COLO668 (cell line): ENCODE measurements at regions not wholly inside any gene's neighbourhood (a gene's known extent, or its start where the extent isn't known, plus 50 kb on each side); places are given as distances from the start of the nearest gene placed in this dataset.

Source experiments
- DNase-seq: peaks from one replicate; lab custom pipeline; 2025; ENCODE audit not compliant: unreplicated experiment; lab: John Stamatoyannopoulos, UW

DNA sequence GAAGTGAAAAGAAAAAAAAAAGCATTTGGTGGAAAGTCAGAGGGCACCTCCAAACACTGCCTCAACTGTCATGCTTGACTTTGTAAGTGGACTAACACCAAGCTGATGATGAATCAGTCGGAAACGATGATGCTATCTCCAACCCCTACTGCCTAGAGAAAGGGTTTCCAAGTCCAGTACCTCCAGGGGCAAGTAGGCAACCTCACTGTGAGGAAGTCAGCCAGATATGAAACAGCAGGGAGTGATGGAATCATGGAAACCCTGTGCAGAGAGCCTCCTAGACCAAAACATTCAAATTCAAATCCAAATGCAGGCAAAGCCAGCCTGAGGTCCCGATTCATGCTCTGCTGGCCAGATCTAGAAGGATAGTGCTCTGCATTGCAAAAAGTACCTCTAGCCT, 100.9 kb upstream of the SERP2 start:
- DNase-seq, result no peak

DNA sequence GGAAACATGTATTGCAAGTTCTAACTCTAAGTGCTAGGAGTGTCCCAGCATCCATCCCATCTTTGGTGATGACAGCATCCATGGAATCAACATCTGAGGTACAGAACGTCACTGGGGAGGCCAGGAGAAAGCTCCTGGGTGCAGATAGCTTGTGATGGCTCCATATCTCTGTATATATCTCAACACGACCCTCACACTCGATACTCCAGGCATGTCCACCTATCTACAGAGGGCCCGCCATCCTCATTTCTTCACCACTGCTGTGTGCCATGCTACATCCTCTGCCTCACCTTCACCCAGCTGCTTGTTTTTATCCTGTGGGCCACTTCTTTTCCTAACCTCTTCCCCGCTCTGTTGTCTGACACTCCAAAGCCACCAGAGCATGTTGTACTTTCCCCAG, 100.4 kb upstream of the SERP2 start:
- no peak for DNase-seq

DNA sequence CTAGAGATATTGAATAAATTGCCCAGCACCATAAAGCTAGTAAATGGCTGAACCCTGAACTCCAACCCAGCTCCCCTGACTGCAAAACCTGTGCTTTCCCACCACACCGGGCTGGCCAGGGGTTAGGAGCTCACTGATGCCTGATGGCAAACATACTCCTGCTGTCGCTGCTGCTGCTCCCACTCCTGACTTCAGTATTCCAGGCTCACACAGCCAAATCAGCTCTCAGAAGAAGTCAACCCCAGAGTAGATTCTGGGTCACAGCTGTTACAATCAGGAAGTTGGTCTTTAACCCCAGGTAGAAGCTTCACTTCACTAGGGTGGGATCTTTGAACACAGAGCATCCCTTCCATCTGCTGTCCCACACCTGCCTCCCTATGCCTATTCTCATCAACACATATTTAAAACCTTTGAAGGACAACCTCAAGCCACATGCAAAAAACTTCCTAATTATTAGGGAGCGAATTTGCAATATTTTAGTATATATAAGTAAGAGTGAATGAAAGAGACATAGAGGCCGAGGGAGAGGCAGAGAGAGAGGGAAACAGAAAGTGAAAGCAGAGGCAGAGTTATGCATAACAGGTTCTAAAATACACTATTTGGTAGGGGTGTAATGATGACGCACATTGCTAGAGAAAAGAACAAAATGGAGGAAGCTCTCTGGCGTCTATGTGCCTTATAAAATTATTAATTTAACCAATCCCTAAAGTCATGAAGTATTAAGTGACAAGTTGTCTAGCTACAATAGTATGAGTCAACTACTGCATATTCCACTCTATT, 99.4 kb upstream of the SERP2 start:
- DNase-seq, result no peak

DNA sequence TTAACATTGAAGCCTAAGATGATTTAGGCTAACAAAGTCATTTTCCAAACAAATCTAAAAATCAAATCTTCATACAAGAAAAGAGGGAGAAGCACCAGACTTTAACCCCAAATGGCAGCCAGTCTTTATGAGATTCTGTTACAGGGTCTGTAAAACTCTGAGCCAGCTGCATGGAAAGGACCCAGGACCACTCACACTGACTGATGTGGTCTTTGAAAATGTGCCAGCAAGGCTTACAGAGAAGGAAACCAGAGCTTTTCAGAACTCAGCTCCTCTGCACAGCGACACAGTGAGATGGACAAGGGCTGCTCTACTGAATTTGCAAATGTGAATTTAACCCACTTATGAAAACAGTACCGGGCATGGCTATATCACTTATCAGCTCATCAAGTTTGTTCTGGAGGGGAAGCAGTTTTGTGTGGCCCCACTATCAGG, 98.8 kb upstream of the SERP2 start:
- no peak for DNase-seq

DNA sequence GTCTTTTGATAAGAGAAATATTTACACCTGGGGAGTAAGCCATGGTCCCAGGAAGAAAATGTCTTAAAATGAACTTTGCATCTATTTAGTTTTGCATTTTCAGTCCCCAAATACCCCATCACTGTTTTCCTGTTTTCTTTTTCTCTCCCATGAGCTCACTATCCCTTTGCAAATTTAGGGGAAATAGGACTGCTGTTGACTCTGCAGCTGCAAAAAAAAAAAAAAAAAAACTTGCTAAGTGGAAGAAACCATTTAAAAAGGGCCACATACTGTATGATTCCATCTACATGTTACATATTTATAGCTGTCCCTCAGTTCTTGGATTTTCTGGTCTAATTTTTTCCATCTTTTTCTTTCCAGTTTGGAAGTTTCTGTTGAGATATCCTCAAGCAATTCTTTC, 98.2 kb upstream of the SERP2 start:
- DNase-seq, result no peak

DNA sequence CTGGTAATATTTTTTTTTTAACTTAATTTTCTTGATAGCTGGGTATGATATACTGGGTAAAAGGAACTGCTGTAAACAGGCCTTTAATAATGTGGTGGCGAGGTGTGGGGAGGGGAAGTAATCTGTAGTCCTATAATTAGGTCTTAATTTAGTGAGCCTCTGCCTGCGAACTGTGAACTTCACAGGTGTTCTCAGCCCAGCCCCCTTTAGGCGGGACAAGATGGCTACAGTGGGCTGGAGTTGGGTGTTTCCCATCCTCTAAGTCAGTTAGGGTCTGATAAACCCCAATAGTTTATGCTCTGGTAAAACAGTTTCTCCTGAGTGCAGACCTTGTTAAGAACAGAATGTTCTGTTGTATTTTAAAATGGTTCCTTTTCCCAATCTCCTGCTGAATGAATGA, 97.6 kb upstream of the SERP2 start:
- DNase-seq, result no peak

DNA sequence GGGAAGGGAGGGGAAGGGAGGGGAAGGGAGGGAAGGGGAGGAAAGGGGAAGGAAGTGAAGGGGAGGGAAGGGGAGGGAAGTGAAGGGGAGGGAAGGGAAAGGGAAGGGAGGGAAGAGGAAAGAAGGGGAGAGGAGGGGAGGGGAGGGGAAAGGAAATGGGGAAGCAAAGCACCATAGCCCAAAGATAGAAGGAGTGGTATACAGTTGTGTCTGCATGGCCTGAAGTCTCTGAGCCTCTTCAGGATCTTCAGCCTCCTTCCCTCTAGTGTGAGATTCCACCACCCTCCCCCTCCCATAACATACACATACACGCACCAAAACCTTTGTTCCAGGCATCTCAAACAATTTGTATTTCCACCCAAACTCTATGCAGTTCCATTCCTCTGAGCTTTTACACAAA, 96.2 kb upstream of the SERP2 start:
- no peak for DNase-seq

DNA sequence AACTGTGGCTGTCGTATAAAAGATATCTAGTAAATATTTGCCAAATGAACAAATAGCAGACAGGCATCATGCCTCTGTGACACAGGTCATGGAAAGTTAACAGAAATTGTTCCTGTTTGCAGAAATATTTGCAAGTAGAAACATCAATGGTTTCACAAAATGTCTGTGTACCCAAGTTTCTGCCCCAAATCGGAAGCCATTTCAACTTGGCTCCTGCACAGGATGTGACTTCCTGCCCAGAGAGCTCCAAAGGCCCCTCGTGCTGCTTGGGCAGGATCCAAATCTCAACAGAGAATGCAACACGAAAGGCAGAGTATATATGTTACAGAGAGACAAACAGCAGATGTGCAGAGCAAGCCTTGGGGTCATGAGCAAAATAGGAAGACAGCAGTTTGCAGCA, 95.5 kb upstream of the SERP2 start:
- no peak for DNase-seq

DNA sequence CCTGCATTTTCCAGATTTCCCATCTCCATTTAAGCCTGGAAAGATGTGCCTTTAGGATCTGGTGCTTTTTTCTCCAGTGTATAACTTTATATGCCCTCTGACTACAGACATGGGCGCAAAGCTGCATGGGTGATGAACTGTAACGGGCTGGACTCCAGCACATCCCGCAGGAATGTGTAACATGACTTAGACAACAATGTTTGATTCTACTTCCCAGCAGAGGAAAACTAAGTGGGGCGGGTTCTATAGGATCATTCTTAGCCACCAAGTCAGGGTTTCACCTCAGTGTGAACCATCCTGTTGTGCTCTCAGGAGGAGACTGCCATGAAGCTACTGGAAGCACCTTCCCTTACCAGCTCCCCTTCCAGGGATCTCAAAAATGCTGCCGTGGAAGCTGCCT, 93.2 kb upstream of the SERP2 start:
- DNase-seq, result no peak

DNA sequence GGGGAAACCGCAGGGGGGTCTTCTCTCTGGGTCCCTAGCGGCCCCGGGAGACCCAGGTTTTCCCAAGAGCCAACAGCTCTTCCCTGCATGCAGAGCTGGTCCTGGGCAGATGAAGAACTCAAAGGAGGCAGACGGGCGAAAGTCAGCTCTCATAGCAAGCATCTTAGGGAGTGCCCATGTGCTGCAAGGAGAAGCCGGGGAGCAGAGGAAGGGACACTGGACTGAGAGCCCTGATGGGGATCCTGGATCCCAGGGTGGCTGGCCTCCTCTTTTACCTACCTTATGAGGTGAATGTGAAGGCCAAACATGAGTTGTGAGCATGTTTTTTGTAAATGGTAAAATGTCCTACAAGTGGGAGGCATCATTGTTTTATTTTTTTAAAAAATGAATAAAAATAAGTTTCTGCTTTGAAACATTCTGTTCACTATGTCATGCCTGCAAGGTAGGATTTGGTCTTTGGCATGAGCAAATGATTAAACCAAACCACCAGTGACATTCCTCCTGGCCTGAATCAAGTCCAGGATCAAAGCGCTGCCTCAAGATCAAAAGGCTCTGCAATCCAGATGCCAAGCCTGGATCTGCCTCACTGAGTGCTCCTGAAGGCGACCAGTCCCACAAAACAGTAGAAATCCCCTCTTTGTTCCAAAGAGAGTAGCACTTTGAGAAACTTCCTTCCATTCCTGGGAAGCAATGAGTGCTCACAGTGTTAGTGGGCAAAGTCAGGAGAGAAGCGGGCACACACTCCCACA, 92.2 kb upstream of the SERP2 start:
- no peak for DNase-seq

DNA sequence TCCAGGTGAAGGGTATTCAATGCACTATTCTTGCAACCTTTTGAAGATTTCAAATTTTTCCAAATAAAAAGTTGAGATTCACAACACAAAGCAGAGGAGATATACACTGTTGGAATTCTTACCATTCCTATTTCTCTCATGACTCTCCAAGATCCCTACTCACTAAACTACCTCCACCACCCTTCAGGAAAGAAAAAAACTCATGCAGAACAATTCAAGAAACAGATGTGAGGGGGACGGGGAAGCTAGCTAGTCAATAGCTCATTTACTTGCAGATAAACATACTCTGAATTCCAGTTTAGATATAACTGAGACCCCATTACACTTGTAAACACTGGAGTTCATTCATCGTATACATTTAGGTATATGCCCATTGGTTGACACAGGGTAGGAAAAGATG, 90.0 kb upstream of the SERP2 start:
- DNase-seq, result no peak

DNA sequence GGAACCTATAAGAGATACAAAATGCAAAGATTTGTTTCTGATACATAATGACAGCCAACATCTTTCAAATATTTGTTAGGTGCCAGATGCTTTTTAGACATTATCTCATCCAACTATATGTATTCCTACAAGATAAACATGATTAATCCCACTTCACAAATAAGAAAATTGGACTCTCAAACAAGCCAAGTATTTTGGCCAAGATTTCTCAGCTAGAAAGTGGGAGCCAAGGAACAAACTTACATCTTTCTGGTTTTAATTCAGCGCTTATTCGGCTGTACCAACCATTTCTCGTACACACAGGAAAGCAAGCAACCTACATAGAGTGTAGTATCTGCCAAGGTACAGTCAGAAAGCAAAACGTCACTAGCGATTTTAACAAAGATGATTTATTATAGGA, 85.7 kb upstream of the SERP2 start:
- DNase-seq, result no peak

DNA sequence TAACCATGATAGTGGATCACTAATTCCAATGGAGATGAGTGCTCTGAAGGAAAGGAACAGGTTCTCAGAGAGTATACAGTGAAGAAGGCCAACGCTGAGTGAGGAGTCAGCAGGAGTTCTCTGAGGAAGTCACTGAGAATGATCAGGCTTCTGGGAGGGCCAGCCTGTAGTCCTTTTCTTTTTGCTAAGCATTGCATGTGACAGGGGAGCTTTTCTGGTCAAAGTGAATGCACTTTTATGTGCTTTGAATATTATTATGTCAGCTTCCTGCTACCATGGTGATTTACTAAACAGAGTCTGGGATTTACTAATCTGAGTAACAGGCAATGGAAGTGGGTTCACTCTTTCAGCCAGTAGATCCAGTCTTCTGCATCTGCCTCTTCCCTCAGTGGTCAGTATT, 81.1 kb upstream of the SERP2 start:
- DNase-seq, result no peak

DNA sequence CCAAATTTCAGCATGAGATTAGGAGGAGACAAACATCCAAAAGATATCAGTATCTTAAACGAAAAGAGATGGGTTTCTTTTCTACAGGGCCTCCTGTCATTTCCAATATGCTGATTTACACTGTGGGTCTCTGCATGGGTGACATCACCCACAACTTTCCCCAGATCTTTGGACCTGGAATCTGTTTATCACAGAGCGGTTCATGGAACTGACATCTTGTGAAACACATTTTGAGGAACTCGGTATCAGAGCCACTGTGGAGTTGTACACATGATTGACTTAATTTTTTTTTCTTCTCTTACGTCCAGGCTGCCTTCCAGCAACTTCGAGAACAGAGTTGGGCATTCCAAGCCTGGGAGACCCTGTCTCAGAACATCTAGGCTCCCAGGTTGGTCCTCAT, 80.2 kb upstream of the SERP2 start:
- no peak for DNase-seq

DNA sequence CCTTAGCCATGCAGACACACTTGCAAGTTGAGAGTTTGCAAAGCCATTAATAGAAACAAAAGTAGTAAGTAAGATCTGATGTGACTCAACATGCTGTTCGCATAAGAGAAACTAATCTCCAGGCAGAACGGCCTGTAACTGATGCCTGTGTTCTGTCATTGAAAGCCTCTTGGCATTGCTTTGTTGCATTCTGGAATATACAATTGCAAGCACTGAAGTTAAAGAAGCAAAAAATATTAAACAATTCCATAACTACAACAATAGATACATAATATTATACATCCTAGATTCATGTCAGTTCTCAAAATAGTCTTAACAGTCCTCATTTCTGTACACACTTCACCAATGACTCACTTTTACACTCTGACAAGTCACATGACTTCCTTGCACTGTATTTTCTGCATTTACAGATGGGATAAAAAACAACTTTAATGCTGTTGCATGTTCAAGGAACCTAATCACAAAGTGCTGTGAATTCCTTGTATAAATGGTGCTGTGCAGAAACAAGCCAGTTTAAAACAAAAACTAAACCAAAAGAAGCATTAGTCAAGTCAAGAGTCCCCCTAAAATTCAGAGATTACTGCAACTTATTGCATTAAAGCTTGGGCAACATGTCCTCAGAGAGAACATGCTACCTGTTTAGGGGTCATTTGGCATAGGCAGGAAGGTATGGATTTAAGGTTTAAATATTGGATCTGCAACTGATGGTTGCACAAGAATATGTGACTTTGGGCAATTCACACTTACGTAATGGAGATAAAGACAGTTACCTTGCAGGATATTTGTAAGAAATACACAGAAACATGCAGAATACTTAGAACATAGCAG, 79.5 kb upstream of the SERP2 start:
- DNase-seq, result no peak

DNA sequence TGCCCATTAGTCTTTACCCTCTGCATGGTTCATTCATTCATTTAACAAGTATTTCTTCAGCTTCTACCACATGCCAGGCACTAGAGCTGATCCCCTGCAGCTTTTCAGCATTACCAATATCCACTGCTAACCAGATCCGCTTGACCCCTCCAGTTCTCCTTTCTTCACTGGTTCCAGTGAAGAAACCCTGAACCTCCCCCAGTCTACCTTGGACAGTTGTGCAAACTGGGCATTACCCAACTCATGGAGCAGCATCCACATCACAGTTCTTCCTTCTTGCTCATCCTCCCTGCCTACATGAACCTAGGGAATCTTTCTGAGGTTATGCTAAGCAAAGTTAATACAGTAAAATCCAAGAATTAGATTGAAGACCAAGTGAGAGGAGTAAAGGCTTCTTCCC, 78.7 kb upstream of the SERP2 start:
- DNase-seq, result no peak

DNA sequence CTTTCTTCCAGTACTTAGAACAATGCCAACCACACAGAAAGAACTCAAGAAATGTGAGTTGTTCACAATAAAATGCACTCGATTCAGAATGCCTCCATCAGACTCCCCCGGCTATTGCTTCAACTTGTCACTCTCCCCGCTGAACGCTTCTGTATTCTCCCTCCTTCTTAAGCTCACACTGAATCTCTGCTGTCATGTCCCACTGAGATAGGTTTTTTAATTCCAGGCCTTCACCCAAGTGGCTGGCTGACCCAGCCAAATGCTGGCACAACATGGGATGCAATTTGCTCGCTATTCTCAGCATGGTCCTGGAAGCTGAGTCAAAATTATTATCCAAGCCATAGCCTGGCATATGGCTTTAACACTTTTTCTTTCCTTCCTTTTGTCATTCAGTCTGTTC, 76.8 kb upstream of the SERP2 start:
- DNase-seq, result no peak

DNA sequence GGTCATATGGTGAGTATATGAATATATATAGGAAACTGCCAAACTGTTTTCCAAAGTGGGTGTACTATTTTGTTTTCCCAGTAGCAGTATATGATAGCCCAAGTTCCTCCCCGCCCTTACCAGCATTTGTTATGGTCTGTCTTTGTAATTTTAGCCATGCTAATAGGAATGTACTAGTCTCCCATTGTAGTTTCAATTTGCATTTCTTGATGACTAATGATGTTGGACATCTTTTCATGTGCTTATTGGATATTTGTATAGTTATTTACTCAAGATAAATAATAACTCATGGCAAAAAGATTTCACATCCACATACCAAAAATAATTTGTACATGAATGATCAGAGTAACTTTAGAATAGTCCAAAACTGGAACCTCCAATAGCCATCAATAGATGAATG, 75.3 kb upstream of the SERP2 start:
- DNase-seq, result no peak

DNA sequence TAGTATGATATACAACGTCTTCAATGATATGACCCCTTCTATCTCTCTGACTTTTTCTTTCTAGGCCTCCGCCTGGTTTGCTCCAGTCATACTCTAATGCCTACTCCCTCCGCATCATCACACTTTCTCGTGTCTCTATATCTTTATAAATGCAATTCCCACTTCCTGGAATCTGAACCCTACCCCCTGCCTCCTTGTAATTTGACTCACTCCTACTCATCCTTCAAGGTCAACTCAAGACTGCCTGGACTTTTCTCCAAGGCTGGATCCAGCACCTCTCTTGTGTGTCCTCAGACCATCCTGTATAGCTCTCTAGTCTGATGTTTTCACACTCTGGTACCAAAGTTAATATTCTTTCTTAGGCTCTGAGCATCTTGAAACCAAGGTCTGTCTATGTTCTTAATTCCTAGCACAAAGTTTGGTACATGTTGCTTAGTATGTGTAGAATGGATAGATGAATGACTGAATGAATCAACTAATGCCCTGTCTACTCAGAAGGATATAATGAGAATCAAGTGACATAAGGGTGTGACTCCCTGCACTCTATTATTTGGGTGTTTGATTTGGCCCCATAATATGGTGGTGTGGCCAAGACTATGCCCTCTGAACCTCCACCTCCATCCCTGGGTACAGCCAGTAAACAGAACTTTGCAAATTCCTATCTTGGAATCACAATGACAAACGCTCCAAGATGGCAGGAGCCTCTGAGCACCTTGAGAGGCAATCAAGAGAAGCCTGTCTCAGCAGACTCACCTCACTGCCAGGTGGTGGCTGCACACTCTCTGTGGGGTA, 74.3 kb upstream of the SERP2 start:
- DNase-seq, result no peak

DNA sequence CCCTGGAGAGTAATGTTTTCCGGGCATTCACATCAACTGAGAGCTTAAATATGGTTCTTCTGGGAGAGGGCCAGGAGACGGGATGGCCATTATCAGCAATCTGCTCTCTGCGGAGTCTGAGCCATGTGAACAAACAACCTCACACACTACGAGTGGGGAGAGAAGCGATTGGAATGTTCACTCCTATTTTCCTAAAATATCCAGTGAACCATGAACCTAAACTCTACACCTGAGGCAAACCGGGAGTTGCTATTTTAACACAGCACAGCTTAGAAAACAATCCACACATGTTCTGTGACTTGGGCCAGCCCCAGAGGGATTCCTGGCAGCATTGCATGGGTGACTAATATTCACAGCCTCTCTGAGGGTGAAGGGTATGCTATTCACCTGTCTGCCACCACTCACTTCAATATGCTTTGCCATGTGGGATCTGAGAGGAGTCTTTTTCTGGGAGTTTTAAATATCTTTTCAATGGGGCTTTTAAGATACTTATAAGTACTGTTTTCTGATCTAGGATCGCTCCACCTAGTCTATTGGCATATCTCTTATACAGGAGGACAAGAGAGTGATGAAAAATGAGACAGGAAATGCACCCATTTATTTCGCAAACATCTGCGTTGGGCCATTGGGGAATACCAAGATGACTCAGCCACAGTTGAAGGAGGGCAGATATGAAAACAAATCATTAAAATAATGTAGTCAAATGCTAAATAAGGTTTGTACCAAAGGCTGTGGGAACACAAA, 72.6 kb upstream of the SERP2 start:
- peak; percentile 67 for DNase-seq
